GM13977 (cell line): ENCODE measurements at regions not wholly inside any gene's neighbourhood (a gene's known extent, or its start where the extent isn't known, plus 50 kb on each side); places are given as distances from the start of the nearest gene placed in this dataset.

Source experiments
- DNase-seq: peaks from one replicate; pipeline ENCODE4 v3.0.0; 2012; ENCODE audit warnings: low spot score
- in situ Hi-C: fragments of 300-500 bp; cut with MboI; formaldehyde crosslinking; loops from one replicate; pipeline ENCODE4 v1.12.0; 2022; ENCODE audit warnings: low sequenced_read_pairs, low pct_unique_long_range_greater_than_20kb, mixed read lengths, inconsistent platforms; ENCODE audit not compliant: unreplicated experiment
- TF ChIP-seq, protein P1 (sequence below): IDR thresholded peaks from 2 replicates; pipeline ENCODE4 v1.5.1; 2012; ENCODE audit warnings: mild to moderate bottlenecking, control low read depth; ENCODE audit not compliant: insufficient read depth; ENCODE audit errors: extremely low read depth, missing control alignments

GRCh38 chr6:134517145-134517658 lies 199.3 kb upstream of the SGK1 start:
- DNase-seq = no peak
- in situ Hi-C loops = no loop called here
- TF ChIP-seq, protein P1, sequence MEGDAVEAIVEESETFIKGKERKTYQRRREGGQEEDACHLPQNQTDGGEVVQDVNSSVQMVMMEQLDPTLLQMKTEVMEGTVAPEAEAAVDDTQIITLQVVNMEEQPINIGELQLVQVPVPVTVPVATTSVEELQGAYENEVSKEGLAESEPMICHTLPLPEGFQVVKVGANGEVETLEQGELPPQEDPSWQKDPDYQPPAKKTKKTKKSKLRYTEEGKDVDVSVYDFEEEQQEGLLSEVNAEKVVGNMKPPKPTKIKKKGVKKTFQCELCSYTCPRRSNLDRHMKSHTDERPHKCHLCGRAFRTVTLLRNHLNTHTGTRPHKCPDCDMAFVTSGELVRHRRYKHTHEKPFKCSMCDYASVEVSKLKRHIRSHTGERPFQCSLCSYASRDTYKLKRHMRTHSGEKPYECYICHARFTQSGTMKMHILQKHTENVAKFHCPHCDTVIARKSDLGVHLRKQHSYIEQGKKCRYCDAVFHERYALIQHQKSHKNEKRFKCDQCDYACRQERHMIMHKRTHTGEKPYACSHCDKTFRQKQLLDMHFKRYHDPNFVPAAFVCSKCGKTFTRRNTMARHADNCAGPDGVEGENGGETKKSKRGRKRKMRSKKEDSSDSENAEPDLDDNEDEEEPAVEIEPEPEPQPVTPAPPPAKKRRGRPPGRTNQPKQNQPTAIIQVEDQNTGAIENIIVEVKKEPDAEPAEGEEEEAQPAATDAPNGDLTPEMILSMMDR = no peak

GRCh38 chr6:134516582-134516981 lies 198.7 kb upstream of the SGK1 start:
- no peak for DNase-seq
- TF ChIP-seq, protein P1 = no peak
- in situ Hi-C loops = no loop called here

DNA sequence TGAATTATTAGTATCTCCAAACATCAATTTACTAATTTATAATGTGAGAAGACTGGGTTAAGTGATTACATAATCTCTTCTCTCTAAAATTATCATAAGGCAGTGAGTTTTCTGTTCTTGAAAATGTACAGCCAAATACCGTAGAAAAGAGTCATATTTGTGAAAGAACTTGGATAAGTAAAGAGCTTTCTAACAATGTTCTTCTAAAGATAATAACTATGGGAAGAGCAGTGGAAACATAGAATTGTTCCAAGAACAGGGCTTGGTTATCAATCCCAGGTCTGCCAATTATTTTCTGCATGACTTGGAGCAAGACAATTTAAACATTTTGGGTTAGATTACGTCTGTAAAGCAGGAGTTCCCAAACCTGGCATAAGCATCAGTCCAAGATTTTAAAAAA lies 198.1 kb upstream of the SGK1 start:
- in situ Hi-C loops = no loop called here
- DNase-seq = no peak
- TF ChIP-seq, protein P1 = no peak

DNA sequence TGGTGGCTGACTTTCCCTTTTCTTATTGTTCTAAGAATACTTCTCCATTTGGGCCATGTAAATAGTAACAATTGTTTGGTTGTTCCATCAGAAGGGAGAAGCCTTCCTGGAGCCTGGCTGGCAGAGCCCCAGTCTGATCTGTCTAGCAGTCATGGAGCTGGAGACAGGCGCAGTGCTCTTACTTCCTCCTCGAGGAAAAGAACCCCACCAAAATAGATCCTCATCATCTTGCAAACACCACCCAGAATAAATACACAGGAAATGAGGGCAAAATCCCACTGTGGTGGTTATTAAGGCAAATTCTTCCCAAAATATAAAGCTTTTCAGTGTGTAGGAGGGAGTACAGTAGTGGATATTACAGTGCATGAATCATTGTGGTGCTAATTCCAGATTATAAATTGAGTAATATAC lies 195.1 kb upstream of the SGK1 start:
- TF ChIP-seq, protein P1 = no peak
- in situ Hi-C loops = no loop called here
- DNase-seq = no peak

DNA sequence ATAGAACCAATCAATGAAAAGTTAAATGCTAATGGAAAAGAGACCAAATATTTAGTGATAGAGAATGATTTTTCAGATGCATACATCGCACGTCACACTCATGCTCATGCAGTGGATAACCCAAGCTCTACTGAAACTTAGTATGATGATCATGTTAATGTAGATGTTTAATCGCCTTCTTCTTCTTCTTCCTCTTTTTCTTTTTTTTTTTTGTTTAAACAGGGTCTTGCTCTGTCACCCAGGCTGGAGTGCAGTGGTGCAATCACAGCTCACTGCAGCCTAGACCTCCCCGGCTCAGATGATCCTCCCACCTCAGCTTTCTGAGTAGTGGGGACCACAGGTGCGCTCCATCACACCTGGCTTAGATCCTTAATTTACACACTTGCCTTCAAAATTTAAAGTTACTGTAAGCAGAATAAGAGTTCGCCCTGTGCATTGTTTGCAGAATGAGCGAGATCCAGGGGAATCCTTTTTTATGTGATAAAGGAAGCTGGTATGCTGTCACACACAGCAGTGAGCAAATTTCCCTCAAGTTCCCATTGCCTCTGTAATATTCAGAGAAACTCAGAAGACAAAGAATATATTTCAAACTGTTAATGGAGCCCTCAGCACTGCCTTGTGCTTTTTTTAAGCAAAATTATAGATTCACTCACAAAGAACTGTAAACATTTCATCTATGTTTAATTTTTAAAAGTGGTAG lies 194.2 kb upstream of the SGK1 start:
- TF ChIP-seq, protein P1 = no peak
- DNase-seq = no peak
- in situ Hi-C loops = no loop called here

DNA sequence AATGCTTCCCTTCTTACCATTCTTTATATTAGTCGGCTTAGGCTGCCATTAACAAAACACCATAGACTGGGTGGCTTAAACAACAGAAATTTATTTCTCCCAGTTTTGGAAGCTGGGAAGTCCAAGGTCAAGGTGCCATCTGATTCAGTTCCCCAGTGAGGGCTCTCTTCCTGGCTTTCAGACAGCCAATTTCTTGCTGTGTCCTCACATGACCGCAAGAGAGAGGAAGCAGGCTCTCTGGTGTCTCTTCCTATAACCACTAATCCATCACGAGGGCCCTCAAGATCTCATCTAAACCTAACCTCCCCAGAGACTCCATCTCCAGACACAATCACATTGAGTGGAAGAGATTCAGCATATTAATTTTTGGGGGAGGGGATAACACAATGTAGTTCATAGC lies 193.0 kb upstream of the SGK1 start:
- in situ Hi-C loops = no loop called here
- no peak for DNase-seq
- TF ChIP-seq, protein P1 = no peak

GRCh38 chr6:134510142-134510541 lies 192.2 kb upstream of the SGK1 start:
- TF ChIP-seq, protein P1 = no peak
- DNase-seq = no peak
- in situ Hi-C loops = no loop called here
